NCI-H2081 (cell line): ENCODE measurements at regions not wholly inside any gene's neighbourhood (a gene's known extent, or its start where the extent isn't known, plus 50 kb on each side); places are given as distances from the start of the nearest gene placed in this dataset.

Experiments used
- DNase-seq, 2 experiments: peaks; one replicate each; lab custom pipeline; 2025; lab: John Stamatoyannopoulos, UW

- no peak for DNase-seq
Measured at GRCh38 chr15:70491201-70491621, 272.1 kb downstream of the UACA start.

GRCh38 chr15:70490838-70491155 is 272.6 kb downstream of the UACA start:
- no peak for DNase-seq

GRCh38 chr15:70490148-70490837 is 273.1 kb downstream of the UACA start:
- DNase-seq: no peak

GRCh38 chr15:70488941-70489848 is 274.2 kb downstream of the UACA start:
- DNase-seq: no peak

- peak; percentile 50 to 54 for DNase-seq
Measured at GRCh38 chr15:70488002-70488605, 275.3 kb downstream of the UACA start.

GRCh38 chr15:70487387-70487740 is 276.0 kb downstream of the UACA start:
- no peak for DNase-seq

GRCh38 chr15:70486451-70487386 is 276.6 kb downstream of the UACA start:
- DNase-seq: no peak

- DNase-seq: no peak
Measured at GRCh38 chr15:70486012-70486411, 277.3 kb downstream of the UACA start.

GRCh38 chr15:70484993-70485392 is 278.4 kb downstream of the UACA start:
- no peak for DNase-seq

- DNase-seq: no peak
Measured at GRCh38 chr15:70483513-70483912, 279.8 kb downstream of the UACA start.

- no peak for DNase-seq
Measured at GRCh38 chr15:70480196-70480856, 283.0 kb downstream of the UACA start.

GRCh38 chr15:70479785-70480184 is 283.6 kb downstream of the UACA start:
- no peak for DNase-seq

- no peak for DNase-seq
Measured at GRCh38 chr15:70479056-70479455, 284.3 kb downstream of the UACA start.

GRCh38 chr15:70478251-70478990 is 284.9 kb downstream of the UACA start:
- no peak for DNase-seq

GRCh38 chr15:70477750-70478250 is 285.6 kb downstream of the UACA start:
- DNase-seq: no peak

- no peak for DNase-seq
Measured at GRCh38 chr15:70476441-70476840, 286.9 kb downstream of the UACA start.

- no peak for DNase-seq
Measured at GRCh38 chr15:70475921-70476320, 287.4 kb downstream of the UACA start.

- DNase-seq: no peak
Measured at GRCh38 chr15:70475407-70475781, 288.0 kb downstream of the UACA start.

- DNase-seq: peak; percentile 85 to 86
Measured at GRCh38 chr15:70474471-70475406, 288.6 kb downstream of the UACA start.
